Duodenal mucosa (tissue), 2 donors: ENCODE measurements at regions not wholly inside any gene's neighbourhood (a gene's known extent, or its start where the extent isn't known, plus 50 kb on each side); places are given as distances from the start of the nearest gene placed in this dataset.
A peak's percentile ranks its signal among the peaks of the same experiment; 100 is the strongest.

Experiments used
- H3K27ac ChIP-seq: one replicate; pipeline ENCODE4 v1.7.0; 2013; ENCODE audit warnings: low read depth, low read length
- H3K27me3 ChIP-seq, 2 donors: one replicate each; pipeline ENCODE4 v1.7.0; 2013; ENCODE audit warnings: low read length in 2 of 2, control low read depth in 1 of 2; ENCODE audit not compliant: insufficient read depth in 2 of 2, control insufficient read depth in 1 of 2
- H3K36me3 ChIP-seq, 2 donors: one replicate each; pipeline ENCODE4 v1.7.0; 2013; ENCODE audit warnings: low read length in 2 of 2, control low read depth in 1 of 2; ENCODE audit not compliant: insufficient read depth in 2 of 2, control insufficient read depth in 1 of 2
- H3K4me1 ChIP-seq, 2 donors: one replicate each; pipeline ENCODE4 v1.7.0; 2013; ENCODE audit warnings: low read length in 2 of 2, control low read depth in 1 of 2; ENCODE audit not compliant: insufficient read depth in 2 of 2, control insufficient read depth in 1 of 2
- H3K4me3 ChIP-seq, 2 donors: one replicate each; pipeline ENCODE4 v1.7.0; 2013; ENCODE audit warnings: low read length in 2 of 2, low read depth in 1 of 2
- H3K9ac ChIP-seq, 2 donors: one replicate each; pipeline ENCODE4 v1.7.0; 2013; ENCODE audit warnings: low read length in 2 of 2, low read depth in 1 of 2
- H3K9me3 ChIP-seq, 2 donors: one replicate each; pipeline ENCODE4 v1.7.0; 2013; ENCODE audit warnings: low read length in 2 of 2, control low read depth in 1 of 2; ENCODE audit not compliant: control insufficient read depth in 1 of 2

DNA sequence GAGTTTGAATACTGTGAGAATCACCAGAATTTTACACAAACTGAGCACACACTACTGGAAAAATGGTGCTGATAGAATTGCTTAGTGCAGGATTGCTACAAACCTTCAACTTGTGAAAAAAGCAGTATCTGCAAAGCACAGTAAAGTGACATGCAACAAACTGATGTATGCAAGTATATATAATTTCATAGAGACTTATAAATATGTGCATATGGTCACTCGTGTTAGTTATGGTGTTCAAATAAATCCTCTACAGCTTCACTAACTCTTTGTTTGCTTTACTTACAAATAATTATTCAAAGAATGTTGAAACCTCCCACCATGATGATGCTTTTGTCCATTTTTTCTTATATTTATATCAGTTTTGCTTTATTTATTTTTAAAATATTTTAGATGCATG is 1130.9 kb upstream of the CELF2 start:
- H3K9me3 ChIP-seq, result peaks cover 0 to 9% of the 10 kb centered on the region in 2 donors
- H3K27me3 ChIP-seq, result no peaks in the 10 kb centered on the region
- no peak overlapping the region for H3K9ac ChIP-seq
- H3K36me3 ChIP-seq, result no peaks in the 10 kb centered on the region
- H3K4me1 ChIP-seq, result no peaks in the 10 kb centered on the region
- H3K4me3 ChIP-seq, result no peak overlapping the region
- no peak overlapping the region for H3K27ac ChIP-seq

DNA sequence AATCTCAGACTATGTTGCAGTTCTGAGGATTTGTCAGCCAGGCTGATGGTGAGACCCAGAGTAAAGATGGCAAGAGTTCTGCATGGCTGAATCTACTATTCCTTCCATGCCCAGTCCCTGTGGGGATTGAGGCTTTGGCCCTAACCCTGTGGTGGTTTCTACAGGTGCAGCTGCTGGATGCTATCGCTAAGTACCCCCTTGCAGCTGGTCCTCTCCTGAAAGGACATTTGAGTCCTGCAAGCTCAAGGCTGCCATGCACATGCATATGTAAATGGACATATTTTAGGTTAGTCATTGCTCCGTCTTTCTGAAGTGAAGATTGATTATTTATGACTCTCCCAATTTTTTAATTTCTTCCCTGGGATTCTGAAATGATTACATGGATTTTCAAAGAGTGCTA is 1122.2 kb upstream of the CELF2 start:
- Histone ChIP-seq H3K4me3 (no peak overlapping the region), H3K4me1 (no peaks in the 10 kb centered on the region), H3K9me3 (no peaks in the 10 kb centered on the region), H3K36me3 (no peaks in the 10 kb centered on the region), H3K9ac (no peak overlapping the region), H3K27me3 (no peaks in the 10 kb centered on the region), H3K27ac (no peak overlapping the region)

- H3K4me3 ChIP-seq, result no peak overlapping the region
- no peaks in the 10 kb centered on the region for H3K9me3 ChIP-seq
- H3K27ac ChIP-seq, result no peak overlapping the region
- no peaks in the 10 kb centered on the region for H3K36me3 ChIP-seq
- no peaks in the 10 kb centered on the region for H3K4me1 ChIP-seq
- H3K27me3 ChIP-seq, result no peaks in the 10 kb centered on the region
- no peak overlapping the region for H3K9ac ChIP-seq
These were observed 1121.7 kb upstream of the CELF2 start for GRCh38 chr10:9895981-9896380.

DNA sequence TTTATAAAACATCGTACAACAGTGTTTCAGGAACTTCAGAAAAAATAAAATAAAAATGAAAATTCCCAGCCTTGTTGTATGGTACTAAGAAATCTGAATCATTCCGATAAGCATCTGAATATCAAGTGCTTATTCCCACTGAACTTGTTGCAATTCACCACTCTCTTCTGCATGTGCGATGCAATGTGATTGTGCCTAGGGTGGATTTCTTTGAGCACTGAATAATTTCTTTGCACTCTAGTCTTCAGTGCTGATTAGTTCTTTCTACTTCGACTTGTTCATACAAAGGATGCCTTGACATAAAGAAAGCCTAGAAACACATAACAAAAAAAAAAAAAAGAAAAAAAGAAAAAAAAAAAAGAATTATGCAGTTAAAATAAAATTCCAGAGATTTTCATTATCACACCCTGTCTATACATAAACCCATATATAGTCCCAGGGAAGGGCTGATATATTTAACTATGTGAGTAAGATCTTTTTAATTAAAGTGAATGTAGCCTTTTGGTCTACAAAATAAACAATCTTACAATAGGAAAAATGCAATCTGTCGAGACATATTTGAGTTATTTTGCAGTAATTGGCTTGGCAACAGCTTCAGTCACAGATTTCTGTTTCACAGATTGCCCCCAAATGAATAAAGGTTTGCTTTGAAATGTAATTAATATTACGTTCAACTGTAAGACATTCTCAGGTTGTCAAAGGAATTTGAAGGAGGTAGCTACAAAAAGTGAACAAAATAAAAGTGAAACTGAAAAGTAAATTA is 1118.9 kb upstream of the CELF2 start:
- H3K36me3 ChIP-seq, result no peaks in the 10 kb centered on the region
- no peak overlapping the region for H3K27ac ChIP-seq
- no peak overlapping the region for H3K9ac ChIP-seq
- no peaks in the 10 kb centered on the region for H3K27me3 ChIP-seq
- peak overlapping the region in 1 of 2 donors; percentile 8 for H3K4me3 ChIP-seq
- H3K4me1 ChIP-seq, result no peaks in the 10 kb centered on the region
- no peaks in the 10 kb centered on the region for H3K9me3 ChIP-seq

GRCh38 chr10:9900751-9901150 is 1116.9 kb upstream of the CELF2 start:
- H3K4me1 ChIP-seq, result no peaks in the 10 kb centered on the region
- no peaks in the 10 kb centered on the region for H3K27me3 ChIP-seq
- H3K36me3 ChIP-seq, result no peaks in the 10 kb centered on the region
- H3K27ac ChIP-seq, result no peak overlapping the region
- no peak overlapping the region for H3K9ac ChIP-seq
- H3K9me3 ChIP-seq, result no peaks in the 10 kb centered on the region
- no peak overlapping the region for H3K4me3 ChIP-seq

- no peaks in the 10 kb centered on the region for H3K36me3 ChIP-seq
- no peak overlapping the region for H3K9ac ChIP-seq
- no peaks in the 10 kb centered on the region for H3K9me3 ChIP-seq
- no peaks in the 10 kb centered on the region for H3K27me3 ChIP-seq
- no peak overlapping the region for H3K27ac ChIP-seq
- no peak overlapping the region for H3K4me3 ChIP-seq
- no peaks in the 10 kb centered on the region for H3K4me1 ChIP-seq
These were observed 1115.7 kb upstream of the CELF2 start for GRCh38 chr10:9901971-9902370.

DNA sequence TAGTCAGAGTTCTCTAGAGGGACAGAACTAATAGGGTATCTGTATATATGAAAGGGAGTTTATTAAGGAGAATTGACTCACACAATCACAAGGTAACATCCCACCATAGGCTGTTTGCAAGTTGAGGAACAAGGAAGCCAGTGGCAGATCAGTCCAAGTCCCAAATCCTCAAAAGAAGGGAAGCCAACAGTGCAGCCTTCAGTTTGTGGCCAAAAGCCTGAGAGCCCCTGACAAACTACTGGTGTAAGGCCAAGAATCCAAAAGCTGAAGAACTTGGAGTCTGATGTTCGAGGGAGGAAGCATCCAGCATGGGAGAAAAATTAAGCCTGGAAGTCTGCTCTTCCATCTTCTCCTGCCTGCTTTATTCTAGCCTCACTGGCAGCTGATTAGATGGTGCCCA is 1107.2 kb upstream of the CELF2 start:
- H3K9me3 ChIP-seq, result no peaks in the 10 kb centered on the region
- no peaks in the 10 kb centered on the region for H3K36me3 ChIP-seq
- H3K4me1 ChIP-seq, result no peaks in the 10 kb centered on the region
- no peak overlapping the region for H3K4me3 ChIP-seq
- no peaks in the 10 kb centered on the region for H3K27me3 ChIP-seq
- no peak overlapping the region for H3K9ac ChIP-seq
- H3K27ac ChIP-seq, result no peak overlapping the region

GRCh38 chr10:9911488-9911887 is 1106.2 kb upstream of the CELF2 start:
- no peaks in the 10 kb centered on the region for H3K27me3 ChIP-seq
- H3K9ac ChIP-seq, result no peak overlapping the region
- H3K27ac ChIP-seq, result no peak overlapping the region
- H3K36me3 ChIP-seq, result no peaks in the 10 kb centered on the region
- H3K4me3 ChIP-seq, result no peak overlapping the region
- no peaks in the 10 kb centered on the region for H3K4me1 ChIP-seq
- H3K9me3 ChIP-seq, result no peaks in the 10 kb centered on the region

DNA sequence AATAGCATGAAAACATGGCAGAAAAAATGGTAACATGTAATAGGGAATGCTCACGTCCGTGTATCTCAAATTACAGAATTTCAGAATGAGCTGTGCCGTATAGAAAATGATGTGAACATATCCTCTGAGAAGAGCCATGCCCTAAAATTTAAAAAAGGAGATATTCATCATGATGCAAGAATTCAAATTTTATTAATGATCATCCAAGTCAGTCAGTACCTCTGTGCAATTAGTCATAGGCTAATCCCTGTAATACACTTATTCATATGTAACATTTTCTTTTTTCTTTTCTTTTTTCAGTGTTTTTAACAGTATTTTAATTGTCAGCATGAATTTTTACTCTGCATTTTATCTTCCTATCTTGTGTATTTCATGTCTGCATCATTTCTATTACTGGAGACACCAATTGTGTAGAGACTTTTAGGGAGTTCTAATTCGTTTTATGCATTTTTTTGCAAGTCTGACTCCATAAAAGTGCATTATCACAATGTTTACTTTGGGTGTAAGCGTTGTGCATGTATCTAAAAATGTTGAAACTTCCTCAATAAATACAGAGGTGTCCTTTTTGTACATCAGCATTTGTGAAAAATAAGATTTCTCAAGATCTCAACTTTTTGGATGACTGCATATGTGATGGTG is 1103.7 kb upstream of the CELF2 start:
- H3K9me3 ChIP-seq, result no peaks in the 10 kb centered on the region

GRCh38 chr10:9921544-9921943 is 1096.1 kb upstream of the CELF2 start:
- Histone ChIP-seq H3K4me1 (no peaks in the 10 kb centered on the region), H3K36me3 (no peaks in the 10 kb centered on the region), H3K9ac (no peak overlapping the region), H3K4me3 (no peak overlapping the region), H3K9me3 (no peaks in the 10 kb centered on the region), H3K27ac (no peak overlapping the region), H3K27me3 (no peaks in the 10 kb centered on the region)

More for the DNA sequence above, 1103.7 kb upstream of the CELF2 start:
- Histone ChIP-seq H3K27me3 (no peaks in the 10 kb centered on the region), H3K4me1 (no peaks in the 10 kb centered on the region), H3K36me3 (no peaks in the 10 kb centered on the region), H3K27ac (no peak overlapping the region), H3K9ac (no peak overlapping the region), H3K4me3 (no peak overlapping the region)
